Mononuclear cell (primary cell): ENCODE measurements at regions not wholly inside any gene's neighbourhood (a gene's known extent, or its start where the extent isn't known, plus 50 kb on each side); places are given as distances from the start of the nearest gene placed in this dataset.

Source experiments
- H3K27me3 ChIP-seq: 2 replicates; pipeline ENCODE4 v1.6.0; 2011; ENCODE audit warnings: low read length, control low read depth; ENCODE audit not compliant: insufficient read depth
- H3K4me1 ChIP-seq: 2 replicates; pipeline ENCODE4 v1.5.1; 2011; ENCODE audit warnings: mild to moderate bottlenecking, low read length, control low read depth; ENCODE audit not compliant: insufficient read depth
- H3K4me3 ChIP-seq: 2 replicates; pipeline ENCODE4 v1.5.1; 2011; ENCODE audit warnings: mild to moderate bottlenecking, low read length, moderate library complexity
- H3K9me3 ChIP-seq: 2 replicates; pipeline ENCODE4 v1.5.1; 2011; ENCODE audit warnings: low read depth, mild to moderate bottlenecking, control low read depth, low read length

DNA sequence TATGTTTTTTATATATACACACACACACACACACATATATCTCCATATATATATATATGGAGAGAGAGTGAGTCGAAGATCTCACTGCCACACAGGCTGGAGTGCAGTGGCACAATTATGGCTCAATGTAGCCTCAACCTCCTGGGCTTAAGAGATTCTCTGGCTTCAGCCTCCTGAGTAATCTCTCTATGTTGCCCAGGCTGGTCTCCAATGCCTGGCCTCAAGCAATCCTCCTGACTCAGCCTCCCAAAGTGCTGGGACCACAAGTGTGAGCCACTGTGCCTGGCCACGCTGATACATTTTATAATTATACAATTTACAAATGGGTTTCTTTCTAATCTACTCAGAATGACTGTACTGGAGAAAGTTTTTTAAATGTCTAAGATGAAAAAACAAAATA, 664.2 kb downstream of the PTPRC start:
- Histone ChIP-seq H3K27me3 (no peaks in the 10 kb centered on the region), H3K4me1 (no peaks in the 10 kb centered on the region), H3K9me3 (no peaks in the 10 kb centered on the region), H3K4me3 (no peak overlapping the region)

DNA sequence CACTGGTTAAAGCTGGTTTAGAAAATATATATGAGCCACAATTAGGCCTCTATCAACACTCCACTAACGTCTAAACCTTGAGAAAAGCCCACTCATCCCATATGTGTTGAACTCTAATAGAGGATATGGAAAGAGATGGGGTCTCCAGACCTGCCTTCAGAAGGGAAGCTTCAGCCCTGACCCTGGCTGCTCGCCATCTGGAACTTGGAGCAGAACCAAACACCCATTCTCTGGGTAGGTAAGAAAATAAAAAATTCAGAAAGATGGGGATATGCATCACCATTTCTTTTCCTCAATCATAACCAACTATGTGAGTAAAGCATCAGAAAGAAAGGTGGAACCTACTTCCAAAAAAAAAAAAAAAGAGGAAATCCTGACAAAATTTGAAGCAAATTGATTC, 666.2 kb downstream of the PTPRC start:
- Histone ChIP-seq H3K9me3 (no peaks in the 10 kb centered on the region), H3K27me3 (no peaks in the 10 kb centered on the region), H3K4me3 (no peak overlapping the region), H3K4me1 (no peaks in the 10 kb centered on the region)

DNA sequence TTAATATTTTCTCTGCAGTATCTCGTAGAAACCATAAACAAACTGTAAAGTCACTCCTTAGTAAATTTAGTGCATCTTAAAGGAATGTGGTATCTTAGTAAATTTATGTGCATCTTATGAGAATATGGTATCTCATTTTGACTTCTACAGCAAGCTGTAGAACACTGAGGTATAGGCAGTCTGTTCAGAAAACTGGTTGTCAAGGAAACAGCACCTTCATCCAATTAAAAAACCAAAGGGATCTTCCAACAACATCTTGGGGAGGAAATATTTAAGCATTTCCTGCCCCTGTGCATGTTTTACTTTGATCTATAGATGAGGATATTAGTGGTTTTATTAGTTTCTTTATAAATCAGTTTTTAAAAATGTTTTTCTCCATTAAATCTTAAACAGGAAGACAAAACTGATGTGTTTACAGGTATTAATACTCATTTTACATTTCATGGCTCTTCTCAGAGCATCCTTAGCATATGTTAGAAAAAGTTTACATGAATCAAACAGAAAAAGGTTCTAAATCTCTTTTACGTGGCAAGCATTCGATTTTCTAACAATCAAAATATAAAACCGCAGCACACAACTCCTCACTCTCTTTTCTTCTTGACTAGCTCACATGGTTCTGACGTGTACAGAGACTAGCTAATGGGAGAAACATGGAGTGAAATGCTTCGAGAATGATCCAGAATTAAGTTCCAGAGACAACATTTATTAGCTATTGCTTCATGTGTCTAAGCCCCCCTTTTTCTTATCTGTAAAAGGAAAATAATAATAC, 668.8 kb downstream of the PTPRC start:
- H3K4me3 ChIP-seq = no peak overlapping the region
- no peaks in the 10 kb centered on the region for H3K4me1 ChIP-seq
- H3K27me3 ChIP-seq = no peaks in the 10 kb centered on the region
- H3K9me3 ChIP-seq = no peaks in the 10 kb centered on the region

- Histone ChIP-seq H3K4me3 (no peak overlapping the region), H3K9me3 (no peaks in the 10 kb centered on the region), H3K27me3 (no peaks in the 10 kb centered on the region), H3K4me1 (no peaks in the 10 kb centered on the region)
These were observed 669.6 kb downstream of the PTPRC start for GRCh38 chr1:199308349-199308846.

DNA sequence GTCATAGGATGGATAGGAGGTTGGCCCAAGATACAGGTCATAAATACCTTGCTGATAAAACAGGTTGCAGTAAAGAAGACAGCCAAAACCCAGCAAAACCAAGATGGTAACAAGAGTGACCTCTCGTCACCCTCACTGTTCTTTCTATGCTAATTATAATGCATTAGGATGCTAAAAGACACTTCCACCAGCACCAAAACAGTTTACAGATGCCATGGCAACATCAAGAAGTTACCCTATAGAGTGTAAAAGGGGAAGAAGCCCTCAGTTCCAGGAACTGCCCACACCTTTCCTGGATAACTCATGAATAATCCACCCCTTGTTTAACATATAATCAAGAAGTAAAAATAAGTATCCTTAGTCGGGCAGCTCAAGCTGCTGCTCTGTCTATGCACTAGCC, 671.9 kb downstream of the PTPRC start:
- Histone ChIP-seq H3K4me3 (no peak overlapping the region), H3K27me3 (no peaks in the 10 kb centered on the region), H3K9me3 (no peaks in the 10 kb centered on the region), H3K4me1 (no peaks in the 10 kb centered on the region)

DNA sequence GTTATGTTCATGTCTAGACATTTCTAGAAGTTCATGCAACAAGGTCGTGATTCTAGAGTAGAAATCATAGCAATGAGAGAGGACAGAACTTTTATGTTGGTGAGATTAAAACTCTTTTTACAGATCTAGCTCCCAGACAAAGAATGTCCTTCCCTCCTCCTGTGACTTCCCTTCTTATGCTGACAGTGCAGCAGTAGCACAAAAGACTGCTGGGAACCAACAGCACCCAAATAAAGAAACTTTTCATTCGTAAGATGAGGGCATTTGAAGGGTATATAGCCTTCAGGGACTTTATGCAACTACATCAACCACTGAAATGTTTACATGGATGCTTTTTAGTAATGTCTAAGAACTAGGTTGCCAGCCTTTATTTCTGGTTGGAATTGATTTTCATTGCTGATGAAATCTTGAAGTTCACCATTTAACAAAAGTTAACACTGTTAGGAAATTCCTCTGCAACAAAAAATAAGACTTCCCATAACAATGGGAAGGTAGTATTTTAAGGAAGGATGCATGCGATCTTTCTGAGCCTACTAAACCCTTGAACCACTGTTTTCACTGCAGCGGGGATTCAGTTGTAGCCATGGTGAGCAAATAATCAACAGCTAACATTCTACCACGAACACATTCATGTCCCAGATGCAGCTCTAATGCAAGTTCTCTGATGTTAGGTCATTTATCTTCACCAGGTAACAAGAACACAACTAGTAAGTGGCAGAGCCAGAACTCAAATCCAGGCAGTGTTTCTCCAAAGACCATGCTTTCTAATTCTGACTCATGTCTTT, 672.8 kb downstream of the PTPRC start:
- no peaks in the 10 kb centered on the region for H3K4me1 ChIP-seq
- H3K9me3 ChIP-seq = no peaks in the 10 kb centered on the region
- H3K4me3 ChIP-seq = no peak overlapping the region
- H3K27me3 ChIP-seq = no peaks in the 10 kb centered on the region

DNA sequence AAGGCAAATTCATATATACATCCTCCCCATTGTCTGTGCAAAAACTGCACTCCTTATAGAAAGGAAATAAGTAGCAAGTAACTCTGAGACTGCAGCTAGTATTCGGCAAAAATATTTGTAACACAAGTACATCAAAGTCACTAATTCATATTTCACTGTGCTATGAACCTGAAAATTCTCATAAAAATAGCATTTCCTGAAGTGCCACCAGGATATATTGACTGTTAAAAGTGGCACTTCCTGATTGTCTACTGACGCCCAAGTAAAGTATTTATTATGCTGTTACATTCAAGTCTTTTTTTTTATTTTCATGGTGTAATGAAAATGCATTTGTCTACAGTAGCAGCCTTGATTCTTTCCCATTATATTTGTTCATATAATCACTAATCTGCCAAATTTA, 673.8 kb downstream of the PTPRC start:
- Histone ChIP-seq H3K9me3 (no peaks in the 10 kb centered on the region), H3K4me3 (no peak overlapping the region), H3K27me3 (no peaks in the 10 kb centered on the region), H3K4me1 (no peaks in the 10 kb centered on the region)

GRCh38 chr1:199313444-199313843, 674.6 kb downstream of the PTPRC start:
- H3K27me3 ChIP-seq = no peaks in the 10 kb centered on the region
- H3K4me1 ChIP-seq = no peaks in the 10 kb centered on the region
- no peaks in the 10 kb centered on the region for H3K9me3 ChIP-seq
- no peak overlapping the region for H3K4me3 ChIP-seq

- Histone ChIP-seq H3K4me1 (no peaks in the 10 kb centered on the region), H3K9me3 (no peaks in the 10 kb centered on the region), H3K27me3 (no peaks in the 10 kb centered on the region), H3K4me3 (no peak overlapping the region)
These were observed 680.5 kb downstream of the PTPRC start for GRCh38 chr1:199319341-199319740.

GRCh38 chr1:199322278-199322677, 683.4 kb downstream of the PTPRC start:
- no peaks in the 10 kb centered on the region for H3K27me3 ChIP-seq
- H3K4me3 ChIP-seq = no peak overlapping the region
- H3K4me1 ChIP-seq = no peaks in the 10 kb centered on the region
- peaks cover 5% of the 10 kb centered on the region for H3K9me3 ChIP-seq

DNA sequence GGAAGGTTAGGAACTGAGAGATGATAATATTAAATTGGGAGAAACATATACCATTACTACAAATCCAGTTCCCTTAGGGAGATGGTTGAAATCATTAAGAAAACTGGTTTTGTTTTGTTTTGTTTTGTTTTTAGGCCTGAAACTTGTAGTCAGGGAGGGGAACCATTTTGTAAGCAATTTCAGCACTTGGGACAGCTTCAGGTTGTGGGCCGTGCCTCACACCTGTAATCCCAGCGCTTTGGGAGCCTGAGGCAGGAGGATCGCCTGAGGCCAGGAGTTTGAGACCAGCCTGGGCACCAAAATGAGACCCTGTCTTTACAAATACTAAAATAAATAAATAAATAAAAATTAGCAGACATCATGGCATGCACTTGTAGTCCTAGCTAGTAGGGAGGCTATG, 694.3 kb upstream of the NR5A2 start:
- no peaks in the 10 kb centered on the region for H3K27me3 ChIP-seq
- no peaks in the 10 kb centered on the region for H3K9me3 ChIP-seq
- H3K4me3 ChIP-seq = no peak overlapping the region
- no peaks in the 10 kb centered on the region for H3K4me1 ChIP-seq

DNA sequence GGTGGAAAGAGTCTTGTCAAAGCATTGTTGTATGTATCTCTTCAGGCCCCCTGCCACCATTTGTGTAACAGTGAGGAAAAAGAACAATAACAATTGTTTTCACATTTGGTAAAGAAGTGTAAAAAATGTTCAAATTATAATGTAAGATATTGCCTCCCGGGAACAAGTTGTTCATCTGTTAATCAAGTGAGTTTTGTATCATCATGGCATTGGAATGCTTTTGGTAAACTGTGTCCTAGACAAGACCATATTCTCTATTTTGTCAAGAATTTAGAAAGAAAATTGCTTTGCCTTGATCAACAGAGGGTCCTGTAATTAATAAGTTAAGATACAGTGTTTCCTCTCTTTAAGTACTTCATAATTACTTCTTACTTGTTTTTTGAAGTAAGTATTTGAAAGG, 692.0 kb upstream of the NR5A2 start:
- Histone ChIP-seq H3K9me3 (no peaks in the 10 kb centered on the region), H3K4me1 (no peaks in the 10 kb centered on the region), H3K4me3 (no peak overlapping the region), H3K27me3 (no peaks in the 10 kb centered on the region)

DNA sequence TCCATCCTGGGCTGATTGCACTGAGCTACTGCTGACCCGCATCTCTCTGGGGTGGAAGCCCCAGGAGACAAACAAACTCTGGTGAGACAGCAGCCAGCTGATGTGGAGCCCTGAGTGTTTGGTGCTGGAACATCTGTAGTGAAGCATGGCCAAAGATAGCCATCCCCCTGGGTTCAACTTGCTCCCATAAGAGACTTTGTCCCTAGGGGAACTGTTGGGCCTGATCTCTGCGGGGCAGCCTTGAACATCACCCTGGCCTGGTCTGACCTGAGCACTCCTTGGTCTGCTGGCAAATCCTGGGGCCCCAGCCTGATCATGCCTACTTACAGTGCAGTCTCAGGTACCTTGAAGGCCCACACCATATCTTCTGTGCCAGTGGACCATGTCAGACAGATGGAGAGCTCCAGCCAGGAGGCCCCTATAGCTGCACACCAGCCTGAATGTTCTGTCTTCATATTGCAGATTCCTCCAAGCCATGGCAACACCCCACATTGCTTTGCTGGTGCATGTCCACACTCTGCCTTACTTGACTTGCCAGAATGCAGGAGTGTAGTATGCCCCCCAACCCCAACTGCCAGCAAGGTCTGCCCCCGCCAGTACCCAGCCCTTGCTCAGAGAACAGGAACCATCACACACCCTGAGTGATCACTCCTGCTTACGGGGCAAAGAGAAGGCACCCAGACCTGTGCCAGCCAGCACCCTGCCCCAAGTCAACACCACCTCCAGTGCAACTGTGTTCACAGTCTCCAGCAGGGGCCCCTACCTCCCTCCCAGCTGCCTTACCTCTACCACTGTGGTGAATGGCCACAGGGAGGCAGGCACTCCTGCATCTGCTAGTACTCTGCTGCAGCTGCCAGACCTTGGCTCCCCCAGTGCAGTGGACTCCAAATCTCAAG, 690.5 kb upstream of the NR5A2 start:
- no peak overlapping the region for H3K4me3 ChIP-seq
- no peaks in the 10 kb centered on the region for H3K9me3 ChIP-seq
- no peaks in the 10 kb centered on the region for H3K4me1 ChIP-seq
- no peaks in the 10 kb centered on the region for H3K27me3 ChIP-seq

DNA sequence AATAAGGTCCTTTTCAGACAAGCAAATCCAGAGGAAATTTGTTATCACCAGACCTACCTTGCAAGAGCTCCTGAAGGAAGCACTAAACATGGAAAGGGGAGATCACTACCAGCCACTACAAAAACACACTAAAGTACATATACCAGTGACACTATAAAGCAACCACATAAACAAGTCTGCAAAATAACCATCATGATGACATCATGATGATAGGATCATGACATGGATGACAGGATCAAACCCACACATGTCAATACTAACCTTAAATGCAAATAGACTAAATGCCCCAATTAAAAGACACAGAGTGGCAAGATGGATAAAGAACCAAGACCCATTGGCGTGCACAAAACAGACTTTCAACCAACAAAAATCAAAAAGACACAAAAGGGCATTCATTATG, 688.8 kb upstream of the NR5A2 start:
- H3K9me3 ChIP-seq = no peaks in the 10 kb centered on the region
- no peak overlapping the region for H3K4me3 ChIP-seq
- no peaks in the 10 kb centered on the region for H3K4me1 ChIP-seq
- no peaks in the 10 kb centered on the region for H3K27me3 ChIP-seq

DNA sequence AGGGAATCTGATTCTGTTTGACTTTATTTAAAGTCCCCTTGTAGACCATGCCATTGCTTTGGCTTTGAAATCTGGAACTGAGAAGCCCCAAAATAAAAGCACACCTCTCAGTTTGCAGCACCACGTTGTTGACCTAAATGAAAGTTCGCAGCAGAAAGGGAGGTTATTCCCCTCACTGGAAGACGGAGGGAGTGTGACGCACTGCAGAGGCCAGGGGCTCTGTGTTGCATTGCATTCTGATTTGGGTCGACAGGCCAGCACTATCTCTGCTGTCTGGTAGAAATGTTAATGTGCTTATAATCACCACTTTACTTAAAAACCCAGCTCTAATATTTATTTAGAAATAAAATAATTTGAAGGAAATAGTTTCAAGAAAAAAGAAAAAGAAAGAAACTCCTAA, 675.2 kb upstream of the NR5A2 start:
- no peak overlapping the region for H3K4me3 ChIP-seq
- no peaks in the 10 kb centered on the region for H3K9me3 ChIP-seq
- no peaks in the 10 kb centered on the region for H3K4me1 ChIP-seq
- H3K27me3 ChIP-seq = no peaks in the 10 kb centered on the region
